Stimulated activated CD8-positive, alpha-beta memory T cell treated with anti-CD3 and anti-CD28 coated beads, Interleukin-2, amount 100 ng/mL, for 1 hour (primary cell): ENCODE measurements at regions not wholly inside any gene's neighbourhood (a gene's known extent, or its start where the extent isn't known, plus 50 kb on each side); places are given as distances from the start of the nearest gene placed in this dataset.
"Not testable (repeated sequence)": the region's sequence is repeated elsewhere in the genome, so short reads cannot be mapped to it uniquely, and the experiment has no call there.

Experiments used
- DNase-seq, 2 donors: peaks; one replicate each; pipeline ENCODE4 v3.0.0-alpha.2; 2020; ENCODE audit warnings: low read depth in 2 of 2

- DNase-seq, result no peak
Observed at GRCh38 chr3:94331831-94332230, 269.0 kb downstream of the NSUN3 start.

- DNase-seq, result no peak
Observed at GRCh38 chr3:94336046-94336753, 273.3 kb downstream of the NSUN3 start.

- DNase-seq, result no peak
Observed at GRCh38 chr3:94345101-94345500, 282.2 kb downstream of the NSUN3 start.

- no peak for DNase-seq
Observed at GRCh38 chr3:94349310-94349878, 286.5 kb downstream of the NSUN3 start.

GRCh38 chr3:94356581-94356980 is 293.7 kb downstream of the NSUN3 start:
- no peak for DNase-seq

- DNase-seq, result no peak
Observed at GRCh38 chr3:94359996-94360395, 297.1 kb downstream of the NSUN3 start.

- DNase-seq, result no peak
Observed at GRCh38 chr3:94360987-94361386, 298.1 kb downstream of the NSUN3 start.

- DNase-seq, result no peak
Observed at GRCh38 chr3:94362393-94362792, 299.5 kb downstream of the NSUN3 start.

GRCh38 chr3:94365006-94365405 is 302.1 kb downstream of the NSUN3 start:
- no peak for DNase-seq

GRCh38 chr3:94372026-94372425 is 309.2 kb downstream of the NSUN3 start:
- no peak for DNase-seq

- no peak for DNase-seq
Observed at GRCh38 chr3:94373456-94373855, 310.6 kb downstream of the NSUN3 start.

GRCh38 chr3:94374439-94375161 is 311.7 kb downstream of the NSUN3 start:
- no peak for DNase-seq

- DNase-seq, result not testable (repeated sequence)
Observed at GRCh38 chr3:94377123-94377696, 314.3 kb downstream of the NSUN3 start.

GRCh38 chr3:94377863-94378262 is 315.0 kb downstream of the NSUN3 start:
- not testable (repeated sequence) for DNase-seq

GRCh38 chr3:94378322-94378721 is 315.5 kb downstream of the NSUN3 start:
- no peak for DNase-seq

GRCh38 chr3:94379264-94379663 is 316.4 kb downstream of the NSUN3 start:
- no peak for DNase-seq

GRCh38 chr3:94394885-94395284 is 332.0 kb downstream of the NSUN3 start:
- DNase-seq, result no peak

GRCh38 chr3:94395851-94396250 is 333.0 kb downstream of the NSUN3 start:
- DNase-seq, result no peak

- DNase-seq, result no peak
Observed at GRCh38 chr3:94398036-94398435, 335.2 kb downstream of the NSUN3 start.

GRCh38 chr3:94401466-94401865 is 338.6 kb downstream of the NSUN3 start:
- DNase-seq, result no peak

GRCh38 chr3:94402126-94402525 is 339.3 kb downstream of the NSUN3 start:
- no peak for DNase-seq

- DNase-seq, result no peak
Observed at GRCh38 chr3:94405258-94406035, 342.6 kb downstream of the NSUN3 start.
